SK-N-SH treated with all-trans-retinoic acid at 6 μM for 48 hours (cell line): ENCODE measurements at regions not wholly inside any gene's neighbourhood (a gene's known extent, or its start where the extent isn't known, plus 50 kb on each side); places are given as distances from the start of the nearest gene placed in this dataset.
A peak's percentile ranks its signal among the peaks of the same experiment; 100 is the strongest.

Source experiments
- ATAC-seq: fragments of 200-7000 bp; cut with Tn5 transposase; 3 replicates; pipeline ENCODE4 v1.9.1; 2020; ENCODE audit warnings: mild to moderate bottlenecking, moderate library complexity
- BACH2 ChIP-seq: fragments of 250-450 bp; sonication (Bioruptor Pico); IDR thresholded peaks from 2 replicates; pipeline ENCODE4 v1.9.0; 2021; ENCODE audit warnings: mild to moderate bottlenecking, borderline replicate concordance
- GLIS3 ChIP-seq: fragments of 250-450 bp; sonication (Bioruptor Pico); IDR thresholded peaks from 2 replicates; pipeline ENCODE4 v1.5.0; 2020; ENCODE audit warnings: mild to moderate bottlenecking, moderate library complexity
- ISL1 ChIP-seq: fragments of 250-450 bp; sonication (Bioruptor Pico); IDR thresholded peaks from 2 replicates; pipeline ENCODE4 v2.1.2; 2022; ENCODE audit warnings: mild to moderate bottlenecking, moderate library complexity
- POU6F1 ChIP-seq: fragments of 250-450 bp; sonication (Bioruptor Pico); IDR thresholded peaks from 2 replicates; pipeline ENCODE4 v1.8.0; 2021; ENCODE audit warnings: low read depth, mild to moderate bottlenecking, moderate library complexity, borderline replicate concordance
- RARB ChIP-seq: fragments of 250-450 bp; sonication (Bioruptor Pico); IDR thresholded peaks from 2 replicates; pipeline ENCODE4 v1.8.0; 2021; ENCODE audit warnings: mild to moderate bottlenecking, moderate library complexity
- ZC3H10 ChIP-seq: fragments of 250-450 bp; sonication (Bioruptor Pico); IDR thresholded peaks from 2 replicates; pipeline ENCODE4 v1.5.1; 2021; ENCODE audit warnings: mild to moderate bottlenecking, moderate library complexity
- ZFP3 ChIP-seq: fragments of 250-450 bp; sonication (Bioruptor Pico); IDR thresholded peaks from 2 replicates; pipeline ENCODE4 v1.5.0; 2020; ENCODE audit warnings: mild to moderate bottlenecking, moderate library complexity
- ZNF70 ChIP-seq: fragments of 450-650 bp; formaldehyde crosslinking; IDR thresholded peaks from 2 replicates; pipeline ENCODE4 v1.5.0; 2020; ENCODE audit warnings: mild to moderate bottlenecking, moderate library complexity
- ZNF8 ChIP-seq: fragments of 450-650 bp; formaldehyde crosslinking; IDR thresholded peaks from 2 replicates; pipeline ENCODE4 v1.5.0; 2020; ENCODE audit warnings: mild to moderate bottlenecking, moderate library complexity

GRCh38 chr1:67886076-67886475 is 52.8 kb upstream of the GNG12 start:
- TF ChIP-seq ZNF8 (CRISPR knock-in tag), result no peak
- TF ChIP-seq BACH2 (CRISPR knock-in tag), result no peak
- no peak for TF ChIP-seq ZC3H10 (CRISPR knock-in tag)
- no peak for ATAC-seq

- TF ChIP-seq ZFP3 (CRISPR knock-in tag), result no peak
- TF ChIP-seq ZNF70 (CRISPR knock-in tag), result no peak
- no peak for TF ChIP-seq POU6F1
- TF ChIP-seq ISL1 (CRISPR knock-in tag), result 0 out of 2 replicates have a peak, but pooled peaks have one; percentile 28
- TF ChIP-seq RARB (CRISPR knock-in tag), result no peak
- no peak for TF ChIP-seq GLIS3 (CRISPR knock-in tag)
- ATAC-seq, result peak; percentile 68
Observed at GRCh38 chr1:67883069-67883468, 49.8 kb upstream of the GNG12 start.
